ENCODE measurements at regions not wholly inside any gene's neighbourhood (a gene's known extent, or its start where the extent isn't known, plus 50 kb on each side); places are given as distances from the start of the nearest gene placed in this dataset.

DNA sequence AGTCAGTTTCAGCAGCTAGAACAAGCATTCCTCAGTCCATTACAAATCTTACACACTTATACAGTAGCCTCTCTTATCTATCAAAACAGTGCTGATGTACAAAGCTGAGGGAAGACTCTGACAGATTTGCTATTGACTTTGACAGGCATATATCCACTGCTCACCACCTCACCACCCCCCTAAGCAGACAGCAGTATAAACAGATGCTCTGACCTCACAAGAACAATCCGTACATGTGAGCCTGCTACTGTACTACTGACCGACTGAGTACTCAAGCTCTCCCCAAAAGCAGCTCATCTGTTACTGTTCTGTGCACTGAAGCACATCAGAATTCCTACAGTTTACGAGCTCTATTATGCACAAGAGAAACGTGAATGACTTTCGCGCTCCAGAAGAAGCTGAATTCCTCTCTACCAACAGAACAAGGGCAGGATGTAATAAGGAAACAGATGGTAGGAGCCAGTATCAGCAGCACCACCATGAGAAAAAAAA, 95.6 kb upstream of the PDE1A start:
- TF ChIP-seq POLR2A (conservative IDR thresholded peaks at IDR 0.05) (no peak), ZEB2 (IDR thresholded peaks at IDR 0.05) (no peak), TAF1 (IDR thresholded peaks at IDR 0.05; ENCODE audit: control insufficient read depth, extremely low read depth, insufficient read depth, low read length, severe bottlenecking) (no peak), JUN (IDR thresholded peaks at IDR 0.05; ENCODE audit: borderline replicate concordance, low read depth, low read length) (no peak), JUN (CRISPR knock-in tag; IDR thresholded peaks at IDR 0.05; ENCODE audit: borderline replicate concordance) (no peak), ZNF318 (IDR thresholded peaks at IDR 0.05; ENCODE audit: borderline replicate concordance in 1 of 2, low read depth in 1 of 2) (no peak), ZBTB1 (CRISPR knock-in tag; IDR thresholded peaks at IDR 0.05; ENCODE audit: borderline replicate concordance, low read depth) (no peak), POLR2AphosphoS5 (IDR thresholded peaks at IDR 0.05; ENCODE audit: control insufficient read depth, insufficient read depth, low read depth, low read length) (no peak), CBX3 (IDR thresholded peaks at IDR 0.05; ENCODE audit: borderline replicate concordance in 1 of 2, low read length in 2 of 2) (no peak), ZSCAN29 (IDR thresholded peaks at IDR 0.05) (no peak), EP300 (IDR thresholded peaks at IDR 0.05; ENCODE audit: low read length) (no peak)
- TF ChIP-seq, protein P1, sequence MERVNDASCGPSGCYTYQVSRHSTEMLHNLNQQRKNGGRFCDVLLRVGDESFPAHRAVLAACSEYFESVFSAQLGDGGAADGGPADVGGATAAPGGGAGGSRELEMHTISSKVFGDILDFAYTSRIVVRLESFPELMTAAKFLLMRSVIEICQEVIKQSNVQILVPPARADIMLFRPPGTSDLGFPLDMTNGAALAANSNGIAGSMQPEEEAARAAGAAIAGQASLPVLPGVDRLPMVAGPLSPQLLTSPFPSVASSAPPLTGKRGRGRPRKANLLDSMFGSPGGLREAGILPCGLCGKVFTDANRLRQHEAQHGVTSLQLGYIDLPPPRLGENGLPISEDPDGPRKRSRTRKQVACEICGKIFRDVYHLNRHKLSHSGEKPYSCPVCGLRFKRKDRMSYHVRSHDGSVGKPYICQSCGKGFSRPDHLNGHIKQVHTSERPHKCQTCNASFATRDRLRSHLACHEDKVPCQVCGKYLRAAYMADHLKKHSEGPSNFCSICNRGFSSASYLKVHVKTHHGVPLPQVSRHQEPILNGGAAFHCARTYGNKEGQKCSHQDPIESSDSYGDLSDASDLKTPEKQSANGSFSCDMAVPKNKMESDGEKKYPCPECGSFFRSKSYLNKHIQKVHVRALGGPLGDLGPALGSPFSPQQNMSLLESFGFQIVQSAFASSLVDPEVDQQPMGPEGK (CRISPR knock-in tag; IDR thresholded peaks at IDR 0.05; ENCODE audit: borderline replicate concordance): no peak

Data from K562 (cell line).